HCT116 (cell line): ENCODE measurements at regions not wholly inside any gene's neighbourhood (a gene's known extent, or its start where the extent isn't known, plus 50 kb on each side); places are given as distances from the start of the nearest gene placed in this dataset.

Source experiments
- ATAC-seq: fragments of 200-7000 bp; cut with Tn5 transposase; 2 replicates; pipeline ENCODE4 v1.9.1; 2020; ENCODE audit warnings: mild to moderate bottlenecking, moderate library complexity
- BruUV-seq: library from RNA; stranded (reverse); fragments of 400-500 nt; replicated peaks from 2 replicates; lab custom pipeline; 2021; lab: Mats Ljungman, UMichigan
- CTCF ChIA-PET: fragments of 300-600 bp; sonication (Branson Sonifier 250); formaldehyde crosslinking; loops from one replicate; lab custom pipeline; 2021; ENCODE audit warnings: antibody characterized with exemption; lab: Charles Lee
- POLR2A ChIA-PET: fragments of 300-600, 350-600 bp; sonication (Branson Sonifier 250); formaldehyde crosslinking; loops from one replicate; lab custom pipeline; 2021; ENCODE audit warnings: antibody characterized with exemption; lab: Charles Lee
- RAD21 ChIA-PET, 2 experiments: fragments of 300-600 bp; sonication (Branson Sonifier 250); formaldehyde crosslinking; loops; one replicate each; lab custom pipeline; 2023; ENCODE audit warnings: low total read pairs in 2 of 2; ENCODE audit not compliant: uncharacterized antibody in 2 of 2, unreplicated experiment in 2 of 2, low non-redundant PET in 1 of 2; lab: Charles Lee
- DNase-seq: peaks from one replicate; pipeline ENCODE4 v3.0.0-alpha.2; 2010; ENCODE audit warnings: low read depth, low spot score
- H2AFZ ChIP-seq: fragments of 200-600 bp; shearing (Covaris generic), sonication (generic); 2 replicates; pipeline ENCODE4 v1.6.1; 2017; ENCODE audit warnings: low read depth, mixed run types, mixed read lengths, antibody characterized with exemption, low read length; ENCODE audit not compliant: poor library complexity, severe bottlenecking
- H3K27ac ChIP-seq: 2 replicates; pipeline ENCODE4 v1.5.1; 2012; ENCODE audit warnings: low read depth, low read length
- H3K27me3 ChIP-seq: fragments of 200-600 bp; sonication (generic); 2 replicates; pipeline ENCODE4 v1.6.1; 2016; ENCODE audit warnings: mixed run types, low read length, mixed read lengths; ENCODE audit not compliant: insufficient read depth
- H3K36me3 ChIP-seq, 2 experiments: fragments of 200-500 bp in 1 of 2; fragments of 200-600 bp in 1 of 2; sonication (Bioruptor generic) in 1 of 2; sonication (generic) in 1 of 2; 2 replicates each; pipeline versions ENCODE4 v1.5.1 to v1.6.1; 2014 to 2016; ENCODE audit warnings: low read length in 2 of 2, inconsistent platforms in 1 of 2, mixed read lengths in 1 of 2, mixed run types in 1 of 2; ENCODE audit not compliant: insufficient read depth in 2 of 2, control insufficient read depth in 1 of 2
- H3K4me1 ChIP-seq, 2 experiments: fragments of 200-600 bp in 1 of 2; sonication (generic) in 1 of 2; 2 replicates each; pipeline versions ENCODE4 v1.5.1 to v1.6.1; 2012 to 2017; ENCODE audit warnings: low read length in 2 of 2, inconsistent platforms in 1 of 2, mild to moderate bottlenecking in 1 of 2, mixed read lengths in 1 of 2, mixed run types in 1 of 2, moderate library complexity in 1 of 2; ENCODE audit not compliant: insufficient read depth in 2 of 2, control insufficient read depth in 1 of 2
- H3K4me2 ChIP-seq: fragments of 200-600 bp; sonication (generic); 2 replicates; pipeline ENCODE4 v1.6.1; 2017; ENCODE audit warnings: mixed run types, low read length, mixed read lengths
- H3K4me3 ChIP-seq, 2 experiments: fragments of 200-600 bp in 1 of 2; sonication (generic) in 1 of 2; replicated peaks in 1 of 2; 2 replicates each; pipeline ENCODE4 v1.5.1; 2011 to 2016; ENCODE audit warnings: low read length in 2 of 2, control low read depth in 1 of 2, low read depth in 1 of 2, mild to moderate bottlenecking in 1 of 2, mixed read lengths in 1 of 2, mixed run types in 1 of 2
- H3K79me2 ChIP-seq: fragments of 200-600 bp; sonication (generic); 2 replicates; pipeline ENCODE4 v1.6.1; 2017; ENCODE audit warnings: mild to moderate bottlenecking, mixed run types, low read length, moderate library complexity, mixed read lengths; ENCODE audit not compliant: insufficient read depth
- H3K9ac ChIP-seq: fragments of 200-600 bp; sonication (generic); 2 replicates; pipeline ENCODE4 v1.6.1; 2016; ENCODE audit warnings: low read length, mixed read lengths
- H3K9me2 ChIP-seq: fragments of 200-600 bp; sonication (generic), shearing (Covaris generic); 2 replicates; pipeline ENCODE4 v1.6.1; 2017; ENCODE audit warnings: mixed run types, mild to moderate bottlenecking, moderate library complexity; ENCODE audit not compliant: insufficient read depth
- H3K9me3 ChIP-seq, 2 experiments: fragments of 200-500 bp in 1 of 2; fragments of 200-600 bp in 1 of 2; sonication (Bioruptor generic) in 1 of 2; sonication (generic) in 1 of 2; 2 replicates each; pipeline ENCODE4 v1.6.1; 2014 to 2017; ENCODE audit warnings: low read length in 2 of 2, mixed read lengths in 2 of 2, inconsistent platforms in 1 of 2, low read depth in 1 of 2, mild to moderate bottlenecking in 1 of 2, mixed run types in 1 of 2, moderate library complexity in 1 of 2; ENCODE audit not compliant: control insufficient read depth in 1 of 2, insufficient read depth in 1 of 2
- H4K20me1 ChIP-seq: fragments of 200-600 bp; sonication (generic), shearing (Covaris generic); 2 replicates; pipeline ENCODE4 v1.6.1; 2017; ENCODE audit warnings: mixed run types, mild to moderate bottlenecking, moderate library complexity; ENCODE audit not compliant: insufficient read depth
- CBX3 ChIP-seq: IDR thresholded peaks from 2 replicates; pipeline ENCODE4 v1.6.1; 2012; ENCODE audit warnings: low read depth
- POLR2A ChIP-seq: IDR thresholded peaks from 2 replicates; pipeline ENCODE4 v1.7.0; 2011; ENCODE audit warnings: borderline replicate concordance; ENCODE audit not compliant: insufficient read depth, insufficient read length; ENCODE audit errors: extremely low read depth
- SIN3A ChIP-seq: IDR thresholded peaks from 2 replicates; pipeline ENCODE4 v1.6.1; 2012; ENCODE audit warnings: low read depth
- SP1 ChIP-seq: IDR thresholded peaks from 2 replicates; pipeline ENCODE4 v1.6.1; 2012; ENCODE audit warnings: low read depth
- YY1 ChIP-seq: IDR thresholded peaks from 2 replicates; pipeline ENCODE4 v1.6.1; 2011; ENCODE audit warnings: low read length, low read depth, moderate library complexity, mild to moderate bottlenecking; ENCODE audit not compliant: insufficient replicate concordance; ENCODE audit errors: extremely low read depth
- intact Hi-C: fragments of 100-400 bp; cut with micrococcal nuclease; formaldehyde crosslinking; loops from 2 replicates; pipeline ENCODE4 v1.10.0; 2022

DNA sequence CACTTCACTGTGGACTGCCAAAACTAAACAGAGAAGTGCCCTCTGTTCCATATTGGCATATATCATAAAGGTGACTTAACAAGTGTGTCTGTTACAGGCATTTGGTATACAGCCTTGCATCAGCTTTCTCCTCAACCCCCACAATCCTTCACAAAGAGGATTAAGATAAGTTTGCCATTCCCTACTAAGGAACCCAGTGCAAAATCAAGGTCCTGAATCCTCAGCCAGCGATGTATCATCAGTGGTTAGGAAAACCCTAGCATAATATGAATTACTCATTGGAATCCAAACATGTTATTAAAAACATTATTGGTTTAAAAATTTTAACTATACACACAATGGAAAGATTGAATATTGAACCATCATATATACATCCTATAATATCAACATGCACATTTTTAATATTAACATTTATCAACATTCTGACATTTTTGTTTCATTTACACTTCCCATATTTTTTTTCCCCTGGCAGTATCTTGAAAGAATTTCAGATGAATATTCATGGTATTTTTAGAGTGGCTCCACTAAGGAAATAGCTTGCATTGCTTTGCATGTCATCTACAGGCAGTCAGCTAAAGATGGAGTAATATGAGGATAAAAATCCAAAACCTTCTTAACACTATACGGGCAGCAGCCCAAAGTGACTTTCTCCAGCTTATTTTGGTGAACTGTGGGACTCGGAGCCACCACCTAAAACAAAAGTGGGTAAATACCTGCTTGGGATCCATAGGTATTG, 215.6 kb upstream of the CHRM2 start:
- no peaks in the 10 kb centered on the region for H3K36me3 ChIP-seq
- H3K4me1 ChIP-seq, result no peaks in the 10 kb centered on the region
- no peak overlapping the region for H3K9ac ChIP-seq
- ChIA-PET POLR2A (no interaction called here), RAD21 (no interaction called here), CTCF (no interaction called here)
- H3K4me2 ChIP-seq, result no peak overlapping the region
- peaks cover 1 to 5% of the 10 kb centered on the region in 2 experiments; a peak in 2 of 4 replicates for H3K9me3 ChIP-seq
- H3K27me3 ChIP-seq, result no peaks in the 10 kb centered on the region
- no peaks in the 10 kb centered on the region for H4K20me1 ChIP-seq
- no peaks in the 10 kb centered on the region for H3K79me2 ChIP-seq
- H3K27ac ChIP-seq, result no peak overlapping the region
- no TSS peak for BruUV-seq
- TF ChIP-seq SIN3A (no peak), CBX3 (no peak), SP1 (no peak), YY1 (no peak)
- no peak for ATAC-seq
- H2AFZ ChIP-seq, result no peak overlapping the region
- H3K4me3 ChIP-seq, result no peak overlapping the region
- intact Hi-C loops, result no loop called here
- DNase-seq, result no peak
- no peaks in the 10 kb centered on the region for H3K9me2 ChIP-seq

DNA sequence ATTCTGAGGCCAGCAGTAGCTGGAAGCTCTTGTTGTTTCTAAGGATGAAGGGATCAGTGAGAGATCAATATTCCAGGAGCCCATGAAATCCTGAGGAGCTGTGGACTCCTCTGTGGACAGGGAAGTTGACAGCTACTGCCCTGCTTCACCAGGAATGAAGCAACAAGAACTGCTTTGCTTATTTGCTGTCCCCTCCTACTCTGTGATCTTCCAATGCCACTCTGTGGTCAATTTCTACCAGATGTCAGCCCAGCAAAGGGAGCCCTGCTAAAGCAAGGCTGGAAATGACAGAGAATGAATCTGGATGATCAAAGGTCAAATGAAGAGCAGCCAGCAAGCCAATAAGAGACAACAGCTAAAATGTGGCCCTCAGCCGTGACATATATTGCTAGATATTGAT, 227.5 kb upstream of the CHRM2 start:
- no peak overlapping the region for H2AFZ ChIP-seq
- no peaks in the 10 kb centered on the region for H3K36me3 ChIP-seq
- CTCF ChIA-PET, result no interaction called here
- RAD21 ChIA-PET, result no interaction called here
- BruUV-seq, result no TSS peak
- H3K4me3 ChIP-seq, result no peak overlapping the region
- no peak overlapping the region for H3K9ac ChIP-seq
- no peaks in the 10 kb centered on the region for H4K20me1 ChIP-seq
- intact Hi-C loops, result no loop called here
- no peak overlapping the region for H3K4me2 ChIP-seq
- no peaks in the 10 kb centered on the region for H3K27me3 ChIP-seq
- no peak overlapping the region for H3K27ac ChIP-seq
- ATAC-seq (no peak), DNase-seq (no peak)
- no peak for TF ChIP-seq POLR2A
- POLR2A ChIA-PET, result no interaction called here
- no peaks in the 10 kb centered on the region for H3K9me2 ChIP-seq
- peaks cover 7 to 18% of the 10 kb centered on the region in 2 experiments; a peak in 2 of 4 replicates for H3K9me3 ChIP-seq
- no peaks in the 10 kb centered on the region for H3K4me1 ChIP-seq
- no peaks in the 10 kb centered on the region for H3K79me2 ChIP-seq
